Fibroblast of lung (primary cell): ENCODE measurements at regions not wholly inside any gene's neighbourhood (a gene's known extent, or its start where the extent isn't known, plus 50 kb on each side); places are given as distances from the start of the nearest gene placed in this dataset.

Experiments used
- DNase-seq, 2 donors: peaks; one replicate each; pipeline versions ENCODE4 v3.0.0 to v3.0.0-alpha.2; 2010; ENCODE audit warnings: low read depth in 2 of 2
- H2AFZ ChIP-seq: 2 replicates; pipeline ENCODE4 v1.5.1; 2012; ENCODE audit warnings: low read length, control low read depth, inconsistent platforms
- H3K27ac ChIP-seq: 2 replicates; pipeline ENCODE4 v1.5.1; 2011; ENCODE audit warnings: low read length, control low read depth; ENCODE audit not compliant: insufficient read depth
- H3K27me3 ChIP-seq: 2 replicates; pipeline ENCODE4 v1.5.1; 2011; ENCODE audit warnings: mild to moderate bottlenecking, low read length; ENCODE audit not compliant: control insufficient read depth, insufficient read depth
- H3K36me3 ChIP-seq: 2 replicates; pipeline ENCODE4 v1.5.1; 2011; ENCODE audit warnings: low read length; ENCODE audit not compliant: control insufficient read depth, insufficient read depth
- H3K4me1 ChIP-seq: 2 replicates; pipeline ENCODE4 v1.5.1; 2011; ENCODE audit warnings: low read length; ENCODE audit not compliant: control insufficient read depth, insufficient read depth; ENCODE audit errors: extremely low read depth
- H3K4me2 ChIP-seq: 2 replicates; pipeline ENCODE4 v1.5.1; 2011; ENCODE audit warnings: low read length, control low read depth; ENCODE audit not compliant: insufficient read depth; ENCODE audit errors: extremely low read depth
- H3K4me3 ChIP-seq, 4 experiments: fragments of 200-600 bp in 1 of 4; sonication (generic) in 1 of 4; replicated peaks in 1 of 4; 2 replicates each; pipeline ENCODE4 v1.5.1; 2011 to 2016; ENCODE audit warnings: low read length in 4 of 4, low read depth in 3 of 4, mild to moderate bottlenecking in 3 of 4, control low read depth in 2 of 4, inconsistent platforms in 1 of 4, mixed read lengths in 1 of 4; ENCODE audit not compliant: insufficient read depth in 1 of 4; ENCODE audit errors: control extremely low read depth in 1 of 4
- H3K79me2 ChIP-seq: 2 replicates; pipeline ENCODE4 v1.5.1; 2012; ENCODE audit warnings: mild to moderate bottlenecking, low read length, inconsistent platforms; ENCODE audit not compliant: control insufficient read depth, insufficient read depth
- H3K9ac ChIP-seq: 2 replicates; pipeline ENCODE4 v1.5.1; 2011; ENCODE audit warnings: mild to moderate bottlenecking, low read length, control low read depth; ENCODE audit not compliant: insufficient read depth
- H3K9me3 ChIP-seq: 2 replicates; pipeline ENCODE4 v1.5.1; 2012; ENCODE audit warnings: low read depth, low read length; ENCODE audit not compliant: control insufficient read depth, insufficient read depth
- H4K20me1 ChIP-seq: 2 replicates; pipeline ENCODE4 v1.5.1; 2011; ENCODE audit warnings: low read length; ENCODE audit not compliant: control insufficient read depth, insufficient read depth; ENCODE audit errors: extremely low read depth
- EZH2 ChIP-seq: IDR thresholded peaks from 2 replicates; pipeline ENCODE4 v1.5.1; 2012; ENCODE audit warnings: low read length, control low read depth, mild to moderate bottlenecking; ENCODE audit errors: missing control alignments
- TF ChIP-seq, protein P1 (sequence below), 2 donors: IDR thresholded peaks in 1 of 2; conservative IDR thresholded peaks in 1 of 2; 1 replicate in 1 of 2; 2 replicates in 1 of 2; pipeline ENCODE4 v1.5.1; 2011 to 2012; ENCODE audit warnings: low read length in 2 of 2, control low read depth in 1 of 2, inconsistent platforms in 1 of 2, low read depth in 1 of 2, mild to moderate bottlenecking in 1 of 2

DNA sequence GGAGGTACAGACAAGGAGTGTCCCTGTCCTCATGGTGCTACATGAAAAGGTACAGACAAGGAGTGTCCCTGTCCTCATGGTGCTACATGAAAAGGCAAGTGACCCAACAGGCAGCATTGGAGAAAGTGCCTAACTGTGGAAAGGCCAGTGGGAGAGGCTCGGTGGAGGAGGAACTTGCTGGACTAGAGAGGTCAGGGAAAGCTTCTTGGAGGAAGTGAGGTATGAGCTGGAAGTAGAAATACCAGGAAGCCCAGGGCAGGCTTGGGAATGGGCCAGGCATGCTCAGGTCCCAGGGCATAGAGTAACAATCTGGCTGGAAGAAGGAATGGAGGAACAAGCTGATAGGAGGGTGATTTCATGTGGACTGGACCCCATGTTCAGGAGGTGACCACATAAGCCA, 59.8 kb upstream of the FNDC1 start:
- Histone ChIP-seq H3K4me1 (no peaks in the 10 kb centered on the region), H2AFZ (no peak overlapping the region), H3K27me3 (no peaks in the 10 kb centered on the region), H3K4me2 (no peak overlapping the region), H3K36me3 (no peaks in the 10 kb centered on the region), H3K4me3 (no peak overlapping the region), H3K27ac (no peak overlapping the region), H3K9me3 (no peaks in the 10 kb centered on the region), H3K9ac (no peak overlapping the region), H3K79me2 (no peaks in the 10 kb centered on the region), H4K20me1 (no peaks in the 10 kb centered on the region)
- TF ChIP-seq, protein P1, sequence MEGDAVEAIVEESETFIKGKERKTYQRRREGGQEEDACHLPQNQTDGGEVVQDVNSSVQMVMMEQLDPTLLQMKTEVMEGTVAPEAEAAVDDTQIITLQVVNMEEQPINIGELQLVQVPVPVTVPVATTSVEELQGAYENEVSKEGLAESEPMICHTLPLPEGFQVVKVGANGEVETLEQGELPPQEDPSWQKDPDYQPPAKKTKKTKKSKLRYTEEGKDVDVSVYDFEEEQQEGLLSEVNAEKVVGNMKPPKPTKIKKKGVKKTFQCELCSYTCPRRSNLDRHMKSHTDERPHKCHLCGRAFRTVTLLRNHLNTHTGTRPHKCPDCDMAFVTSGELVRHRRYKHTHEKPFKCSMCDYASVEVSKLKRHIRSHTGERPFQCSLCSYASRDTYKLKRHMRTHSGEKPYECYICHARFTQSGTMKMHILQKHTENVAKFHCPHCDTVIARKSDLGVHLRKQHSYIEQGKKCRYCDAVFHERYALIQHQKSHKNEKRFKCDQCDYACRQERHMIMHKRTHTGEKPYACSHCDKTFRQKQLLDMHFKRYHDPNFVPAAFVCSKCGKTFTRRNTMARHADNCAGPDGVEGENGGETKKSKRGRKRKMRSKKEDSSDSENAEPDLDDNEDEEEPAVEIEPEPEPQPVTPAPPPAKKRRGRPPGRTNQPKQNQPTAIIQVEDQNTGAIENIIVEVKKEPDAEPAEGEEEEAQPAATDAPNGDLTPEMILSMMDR (conservative IDR thresholded peaks at IDR 0.05 in 1 of 2, IDR thresholded peaks at IDR 0.05 in 1 of 2; ENCODE audit: low read depth in 1 of 2, low read length in 2 of 2) = no peak
- no peak for TF ChIP-seq EZH2
- DNase-seq = no peak

DNA sequence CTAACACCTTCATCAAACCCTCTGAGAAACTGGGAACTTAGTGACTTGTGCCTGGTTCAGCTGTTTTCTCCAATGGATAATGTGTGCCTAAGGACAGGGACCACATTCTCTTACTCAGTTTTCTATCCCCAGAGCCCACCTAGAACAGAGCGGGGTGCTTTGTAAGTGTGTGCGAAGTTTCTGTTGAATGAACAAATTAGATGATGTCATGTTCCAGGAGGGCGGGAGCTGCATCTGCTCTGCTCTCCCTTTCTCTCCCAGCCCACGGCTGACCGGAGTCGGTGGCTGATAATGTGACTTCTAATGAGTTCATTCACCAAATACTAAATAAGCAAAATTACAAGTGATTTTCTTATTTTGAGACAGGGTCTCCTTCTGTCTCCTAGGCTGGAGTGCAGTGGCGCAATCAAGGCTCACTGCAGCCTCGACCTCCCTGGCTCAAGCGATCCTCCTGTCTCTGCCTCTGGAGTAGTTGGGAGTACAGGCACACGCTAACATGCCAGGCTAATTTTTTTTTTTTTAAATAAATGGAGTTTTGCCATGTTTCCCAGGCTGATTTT, 60.7 kb upstream of the FNDC1 start:
- Histone ChIP-seq H3K4me3 (no peak overlapping the region), H3K27me3 (no peaks in the 10 kb centered on the region), H4K20me1 (no peaks in the 10 kb centered on the region)

DNA sequence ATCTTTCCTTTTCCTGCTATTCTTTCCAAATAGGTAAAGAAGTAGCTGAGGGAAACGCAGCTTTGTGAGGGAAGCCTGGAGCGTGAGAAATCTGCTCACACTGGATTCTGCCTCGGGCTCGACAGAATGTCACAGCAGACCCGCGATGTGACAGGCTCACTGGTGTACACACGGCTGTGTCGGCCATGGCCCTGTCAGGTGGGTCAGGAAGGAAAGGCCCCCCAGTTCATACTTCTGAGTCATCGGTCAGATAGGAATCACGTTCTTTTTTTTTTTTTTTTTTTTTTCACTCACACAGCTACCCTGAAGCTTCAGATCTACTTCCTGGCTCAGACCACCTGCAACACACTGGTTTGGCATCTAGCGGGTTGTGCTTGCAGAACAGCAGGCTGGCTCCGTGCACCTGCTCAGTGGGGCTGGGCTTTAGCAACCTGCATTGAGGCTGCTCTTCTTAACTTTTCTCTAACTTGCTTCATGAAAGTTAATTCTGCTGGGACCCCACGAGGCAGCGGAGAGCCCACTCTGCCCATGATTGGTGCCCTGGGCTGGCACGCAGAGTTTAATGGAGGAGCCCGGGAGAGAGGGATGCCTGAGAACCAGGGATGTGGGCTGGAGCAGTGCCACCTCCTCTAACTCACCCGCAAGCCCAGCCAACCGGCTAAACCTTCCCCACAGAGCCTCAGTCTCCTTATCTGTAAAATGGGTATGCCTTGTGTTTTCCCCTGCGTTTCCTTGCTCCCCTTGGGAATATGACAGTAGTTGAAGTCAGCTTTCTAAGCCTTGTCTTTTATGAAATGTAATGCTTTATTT, 61.5 kb upstream of the FNDC1 start:
- Histone ChIP-seq H3K4me1 (no peaks in the 10 kb centered on the region), H3K9me3 (no peaks in the 10 kb centered on the region), H2AFZ (no peak overlapping the region), H4K20me1 (no peaks in the 10 kb centered on the region), H3K79me2 (no peaks in the 10 kb centered on the region), H3K9ac (no peak overlapping the region), H3K36me3 (no peaks in the 10 kb centered on the region), H3K4me2 (no peak overlapping the region), H3K27me3 (peaks cover 2% of the 10 kb centered on the region), H3K4me3 (no peak overlapping the region), H3K27ac (no peak overlapping the region)
- TF ChIP-seq, protein P1 (conservative IDR thresholded peaks at IDR 0.05 in 1 of 2, IDR thresholded peaks at IDR 0.05 in 1 of 2; ENCODE audit: low read depth in 1 of 2, low read length in 2 of 2) = no peak
- no peak for DNase-seq

More for the DNA sequence above, 60.7 kb upstream of the FNDC1 start:
- Histone ChIP-seq H3K9ac (no peak overlapping the region), H3K79me2 (no peaks in the 10 kb centered on the region), H3K4me1 (no peaks in the 10 kb centered on the region), H2AFZ (no peak overlapping the region), H3K36me3 (no peaks in the 10 kb centered on the region), H3K9me3 (no peaks in the 10 kb centered on the region), H3K27ac (no peak overlapping the region), H3K4me2 (no peak overlapping the region)
- TF ChIP-seq, protein P1 (conservative IDR thresholded peaks at IDR 0.05 in 1 of 2, IDR thresholded peaks at IDR 0.05 in 1 of 2; ENCODE audit: low read depth in 1 of 2, low read length in 2 of 2) = no peak
- peak in 1 of 2 donors; percentile 14 for DNase-seq
